NAMALWA (cell line): ENCODE measurements at regions not wholly inside any gene's neighbourhood (a gene's known extent, or its start where the extent isn't known, plus 50 kb on each side); places are given as distances from the start of the nearest gene placed in this dataset.
"Not testable (repeated sequence)": the region's sequence is repeated elsewhere in the genome, so short reads cannot be mapped to it uniquely, and the experiment has no call there.

Source experiments
- DNase-seq: peaks from one replicate; pipeline ENCODE4 v3.0.0-alpha.2; 2015; ENCODE audit warnings: low spot score

GRCh38 chr3:139199421-139200010, 144.3 kb upstream of the MRPS22 start:
- DNase-seq, result no peak

DNA sequence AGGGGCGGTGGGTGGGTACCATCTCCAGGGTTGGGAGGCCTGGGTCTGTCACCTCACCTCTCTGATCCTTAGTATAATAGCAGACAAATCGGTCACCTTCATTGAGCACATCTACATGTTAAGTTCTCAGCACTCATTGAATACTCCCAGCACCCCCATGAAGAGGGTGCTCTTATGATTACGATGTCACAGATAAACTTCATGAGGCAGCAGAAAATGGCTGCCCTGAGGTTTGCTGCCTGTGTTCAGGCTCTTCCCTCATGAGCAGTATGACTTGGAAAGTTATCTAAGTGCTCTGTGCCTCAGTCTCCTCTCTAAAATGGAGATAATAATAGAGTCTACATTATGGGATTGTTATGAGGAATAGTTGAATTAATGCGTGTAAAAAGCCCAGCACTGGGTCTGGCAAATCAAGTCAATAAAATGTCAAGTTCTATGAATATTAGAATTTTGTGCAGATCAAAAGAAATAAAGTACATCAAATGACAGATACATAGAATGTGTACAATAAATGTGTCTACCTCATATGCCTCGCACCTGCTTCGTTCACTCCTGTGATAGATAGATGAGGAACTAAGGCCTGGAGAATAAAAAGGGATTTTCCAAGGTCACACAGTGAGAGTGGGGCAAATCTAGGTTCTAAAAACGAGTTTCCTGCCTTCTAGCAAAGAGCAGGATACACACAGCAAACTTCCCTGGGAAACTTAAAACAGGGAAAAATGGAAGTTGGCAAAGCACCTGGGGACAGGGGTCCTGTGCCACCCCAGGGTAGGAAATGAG, 142.2 kb upstream of the MRPS22 start:
- no peak for DNase-seq

GRCh38 chr3:139202226-139202958, 141.4 kb upstream of the MRPS22 start:
- DNase-seq, result peak; percentile 18

DNA sequence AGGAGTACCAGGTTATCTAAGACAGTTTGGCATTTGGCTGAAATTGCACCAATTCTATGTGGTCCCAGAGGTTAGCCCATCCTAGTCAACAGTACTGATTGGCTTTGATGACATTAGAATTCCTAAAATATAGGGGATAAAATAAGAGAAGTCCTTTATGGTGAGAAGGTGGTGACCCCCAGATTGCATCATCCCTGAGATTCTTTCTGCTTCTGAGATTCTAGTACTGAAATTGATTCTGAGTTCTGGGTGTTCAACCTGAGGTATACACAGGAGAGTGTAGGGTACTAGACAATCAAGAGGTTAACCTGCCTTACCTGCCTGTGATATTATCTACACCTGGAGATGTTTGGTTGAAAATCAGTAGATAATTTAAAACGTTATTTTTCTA, 140.9 kb upstream of the MRPS22 start:
- no peak for DNase-seq

DNA sequence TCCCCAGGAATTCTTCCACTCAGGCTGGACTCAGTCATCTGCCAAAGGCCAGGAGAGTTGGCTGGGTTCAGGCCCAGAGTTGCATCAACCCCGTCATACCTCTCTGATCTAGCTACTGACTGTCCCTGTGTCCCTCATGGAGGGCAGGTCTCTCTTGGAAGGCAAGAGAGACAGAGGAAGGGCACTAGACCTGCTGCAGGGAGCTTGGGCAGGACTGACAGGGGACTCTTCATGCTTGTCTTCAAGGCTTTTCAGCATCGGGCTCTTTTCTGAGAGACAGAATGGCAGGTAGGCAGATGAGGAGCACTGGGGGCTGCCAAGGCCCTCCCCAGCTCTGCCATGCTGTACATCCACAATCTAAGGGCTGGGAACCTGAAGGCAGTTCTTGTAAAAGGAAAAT, 140.1 kb upstream of the MRPS22 start:
- no peak for DNase-seq

DNA sequence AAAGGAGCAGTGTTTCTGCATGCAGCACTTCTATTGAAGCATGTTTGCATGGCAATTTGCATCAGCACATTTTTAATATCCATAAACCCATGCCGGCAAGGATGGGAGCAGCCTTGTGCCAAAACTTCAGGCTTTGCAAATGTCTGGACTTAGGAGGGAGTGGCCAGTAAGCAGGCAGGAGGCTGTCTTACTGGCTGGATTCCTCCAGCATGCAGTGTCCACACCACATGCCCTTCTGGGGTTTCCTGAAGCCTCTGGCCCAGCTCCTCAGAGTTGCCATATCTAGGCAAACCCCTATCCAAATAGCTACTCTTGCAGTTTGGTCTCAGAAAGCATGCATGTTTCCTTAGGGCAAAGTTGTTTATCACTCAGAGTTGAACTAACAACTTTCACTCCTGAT, 139.1 kb upstream of the MRPS22 start:
- DNase-seq, result no peak

DNA sequence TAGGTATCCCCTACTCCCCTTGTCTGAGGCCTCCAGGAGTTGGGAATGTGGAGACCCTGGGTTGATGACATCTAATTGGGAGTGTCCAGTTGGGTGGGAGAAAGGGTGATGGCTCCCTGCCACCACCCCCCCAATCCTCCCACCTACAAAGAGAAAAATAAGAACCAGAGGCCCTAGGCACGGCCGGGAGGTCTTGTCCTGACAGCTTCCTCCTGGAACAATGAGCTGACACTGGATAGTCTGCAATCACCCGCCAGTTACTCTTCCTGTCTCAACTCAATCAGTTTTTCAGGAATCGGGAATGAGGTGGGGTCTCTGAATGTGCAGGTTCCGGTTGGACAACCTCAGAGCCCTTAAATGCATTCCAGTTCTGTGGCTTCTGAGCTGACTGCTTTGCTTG, 129.9 kb upstream of the MRPS22 start:
- no peak for DNase-seq

DNA sequence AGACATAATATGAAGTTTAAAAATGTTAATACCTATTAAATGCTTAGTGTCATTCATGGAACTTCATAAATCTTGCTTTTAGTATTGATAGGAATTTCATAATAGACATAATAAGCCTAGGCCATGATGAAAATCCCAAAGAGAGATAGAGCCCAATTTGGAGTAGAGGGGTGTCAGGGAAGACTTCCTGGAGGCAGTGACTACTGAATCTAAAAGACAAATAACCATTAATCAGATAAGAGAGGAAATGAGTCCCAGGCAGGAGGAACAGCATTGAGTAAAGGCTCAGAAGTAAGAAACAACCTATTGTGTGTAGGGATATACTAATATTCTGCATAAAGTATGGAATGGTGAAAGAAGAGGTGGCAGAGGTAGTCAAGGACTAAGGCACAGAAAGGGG, 126.9 kb upstream of the MRPS22 start:
- DNase-seq, result no peak

DNA sequence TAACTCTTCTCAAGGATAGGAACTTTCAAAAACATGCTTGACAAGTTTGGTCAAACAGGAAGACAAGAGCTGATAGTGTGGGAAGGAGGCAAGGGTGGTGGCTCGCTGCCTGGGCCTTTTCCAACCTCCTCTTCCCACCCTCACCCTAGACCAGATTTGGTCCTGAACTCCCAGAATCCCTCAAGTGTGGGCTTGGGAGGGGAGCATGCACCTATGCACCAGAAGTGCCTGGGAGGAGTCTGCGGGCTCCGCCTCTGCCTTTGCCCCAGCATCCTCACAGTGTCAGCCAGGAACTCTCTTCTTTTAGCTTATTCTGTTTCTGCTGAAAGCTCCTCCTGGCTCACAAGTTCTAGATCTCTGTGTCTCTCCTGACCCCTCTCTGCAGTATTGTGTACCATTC, 126.2 kb upstream of the MRPS22 start:
- DNase-seq, result no peak

GRCh38 chr3:139218046-139218445, 125.8 kb upstream of the MRPS22 start:
- no peak for DNase-seq

GRCh38 chr3:139219463-139219862, 124.4 kb upstream of the MRPS22 start:
- no peak for DNase-seq

DNA sequence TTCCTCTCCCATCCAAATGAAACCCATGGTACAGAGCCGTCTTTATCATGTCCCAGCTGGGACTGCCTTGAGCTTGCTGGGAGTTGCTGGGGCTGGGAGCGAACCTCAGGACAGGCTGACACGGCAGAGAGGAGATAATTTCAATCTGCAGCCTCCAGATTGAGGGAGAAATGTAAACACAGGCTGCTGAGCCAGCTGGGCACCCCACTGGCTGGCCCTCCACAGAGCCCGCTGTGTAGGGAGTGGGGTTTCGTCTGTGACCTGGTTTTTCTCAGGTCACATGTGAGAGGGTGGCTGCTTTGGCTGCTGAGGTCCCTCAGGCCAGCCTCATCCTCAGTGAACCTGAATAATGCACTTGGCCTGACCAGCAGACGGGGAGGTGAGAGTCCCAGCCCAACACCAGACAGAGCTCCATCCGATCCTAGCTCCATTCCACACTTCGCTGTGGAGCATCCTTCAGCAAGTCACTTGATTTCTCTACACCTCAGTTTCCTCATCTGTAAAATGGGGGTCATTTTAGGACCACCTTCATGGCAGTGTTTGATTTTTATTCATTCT, 121.6 kb upstream of the MRPS22 start:
- DNase-seq, result no peak

- DNase-seq, result no peak
Measured at GRCh38 chr3:139225548-139225947, 118.3 kb upstream of the MRPS22 start.

- DNase-seq, result no peak
Measured at GRCh38 chr3:139226731-139227130, 117.1 kb upstream of the MRPS22 start.

GRCh38 chr3:139227165-139227564, 116.7 kb upstream of the MRPS22 start:
- no peak for DNase-seq

- no peak for DNase-seq
Measured at GRCh38 chr3:139227827-139228226, 116.0 kb upstream of the MRPS22 start.

- no peak for DNase-seq
Measured at GRCh38 chr3:139230391-139230790, 113.4 kb upstream of the MRPS22 start.

- peak; percentile 5 for DNase-seq
Measured at GRCh38 chr3:139231555-139232281, 112.1 kb upstream of the MRPS22 start.

- not testable (repeated sequence) for DNase-seq
Measured at GRCh38 chr3:139232341-139232740, 111.5 kb upstream of the MRPS22 start.

- no peak for DNase-seq
Measured at GRCh38 chr3:139234491-139234890, 109.3 kb upstream of the MRPS22 start.

- no peak for DNase-seq
Measured at GRCh38 chr3:139235192-139235591, 108.6 kb upstream of the MRPS22 start.

GRCh38 chr3:139236336-139236735, 107.5 kb upstream of the MRPS22 start:
- no peak for DNase-seq
